ENCODE measurements at regions not wholly inside any gene's neighbourhood (a gene's known extent, or its start where the extent isn't known, plus 50 kb on each side); places are given as distances from the start of the nearest gene placed in this dataset.

GRCh38 chr20:48024539-48024938 lies 239.3 kb upstream of the SULF2 start:
- TF ChIP-seq, protein P1, sequence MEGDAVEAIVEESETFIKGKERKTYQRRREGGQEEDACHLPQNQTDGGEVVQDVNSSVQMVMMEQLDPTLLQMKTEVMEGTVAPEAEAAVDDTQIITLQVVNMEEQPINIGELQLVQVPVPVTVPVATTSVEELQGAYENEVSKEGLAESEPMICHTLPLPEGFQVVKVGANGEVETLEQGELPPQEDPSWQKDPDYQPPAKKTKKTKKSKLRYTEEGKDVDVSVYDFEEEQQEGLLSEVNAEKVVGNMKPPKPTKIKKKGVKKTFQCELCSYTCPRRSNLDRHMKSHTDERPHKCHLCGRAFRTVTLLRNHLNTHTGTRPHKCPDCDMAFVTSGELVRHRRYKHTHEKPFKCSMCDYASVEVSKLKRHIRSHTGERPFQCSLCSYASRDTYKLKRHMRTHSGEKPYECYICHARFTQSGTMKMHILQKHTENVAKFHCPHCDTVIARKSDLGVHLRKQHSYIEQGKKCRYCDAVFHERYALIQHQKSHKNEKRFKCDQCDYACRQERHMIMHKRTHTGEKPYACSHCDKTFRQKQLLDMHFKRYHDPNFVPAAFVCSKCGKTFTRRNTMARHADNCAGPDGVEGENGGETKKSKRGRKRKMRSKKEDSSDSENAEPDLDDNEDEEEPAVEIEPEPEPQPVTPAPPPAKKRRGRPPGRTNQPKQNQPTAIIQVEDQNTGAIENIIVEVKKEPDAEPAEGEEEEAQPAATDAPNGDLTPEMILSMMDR (IDR thresholded peaks at IDR 0.05; ENCODE audit: low read depth, low read length, poor library complexity, severe bottlenecking), result no peak
- no peak for TF ChIP-seq EZH2phosphoT487 (IDR thresholded peaks at IDR 0.05; ENCODE audit: borderline replicate concordance, low read length)
